ENCODE measurements at regions not wholly inside any gene's neighbourhood (a gene's known extent, or its start where the extent isn't known, plus 50 kb on each side); places are given as distances from the start of the nearest gene placed in this dataset.
A peak's percentile ranks its signal among the peaks of the same experiment; 100 is the strongest.

- Mint-ChIP-seq H3K4me1 (ENCODE audit: low read depth) (no peaks in the 10 kb centered on the region), H3K4me3 (no peak overlapping the region), H3K9me3 (no peaks in the 10 kb centered on the region), H3K36me3 (ENCODE audit: insufficient read depth) (no peaks in the 10 kb centered on the region), H3K27me3 (ENCODE audit: low read depth) (no peaks in the 10 kb centered on the region)
- DNase-seq: no peak
- ATAC-seq: no peak
Measured at GRCh38 chr11:104830508-104830907, 67.8 kb downstream of the CASP12 start.

GRCh38 chr11:104830080-104830479 is 68.2 kb downstream of the CASP12 start:
- H3K27me3 Mint-ChIP-seq (ENCODE audit: low read depth): no peaks in the 10 kb centered on the region
- no peaks in the 10 kb centered on the region for H3K36me3 Mint-ChIP-seq (ENCODE audit: insufficient read depth)
- DNase-seq: no peak
- H3K9me3 Mint-ChIP-seq: no peaks in the 10 kb centered on the region
- ATAC-seq: no peak
- H3K4me3 Mint-ChIP-seq: no peak overlapping the region
- H3K4me1 Mint-ChIP-seq (ENCODE audit: low read depth): no peaks in the 10 kb centered on the region

- Mint-ChIP-seq H3K4me1 (ENCODE audit: low read depth) (peaks cover 2% of the 10 kb centered on the region), H3K9me3 (no peaks in the 10 kb centered on the region), H3K4me3 (no peak overlapping the region), H3K36me3 (ENCODE audit: insufficient read depth) (no peaks in the 10 kb centered on the region), H3K27me3 (ENCODE audit: low read depth) (no peaks in the 10 kb centered on the region)
- no peak for DNase-seq
- no peak for ATAC-seq
Measured at GRCh38 chr11:104826772-104827171, 71.5 kb downstream of the CASP12 start.

- DNase-seq: no peak
- Mint-ChIP-seq H3K27me3 (ENCODE audit: low read depth) (no peaks in the 10 kb centered on the region), H3K9me3 (no peaks in the 10 kb centered on the region), H3K4me1 (ENCODE audit: low read depth) (peaks cover 5% of the 10 kb centered on the region), H3K36me3 (ENCODE audit: insufficient read depth) (no peaks in the 10 kb centered on the region), H3K4me3 (no peak overlapping the region)
- ATAC-seq: no peak
Measured at GRCh38 chr11:104823657-104824056, 74.6 kb downstream of the CASP12 start.

GRCh38 chr11:104820431-104820830 is 77.8 kb downstream of the CASP12 start:
- Mint-ChIP-seq H3K27me3 (ENCODE audit: low read depth) (no peaks in the 10 kb centered on the region), H3K9me3 (no peaks in the 10 kb centered on the region), H3K4me1 (ENCODE audit: low read depth) (peaks cover 5% of the 10 kb centered on the region), H3K36me3 (ENCODE audit: insufficient read depth) (no peaks in the 10 kb centered on the region), H3K4me3 (no peak overlapping the region)
- ATAC-seq (no peak), DNase-seq (no peak)

GRCh38 chr11:104819603-104820002 is 78.7 kb downstream of the CASP12 start:
- H3K4me3 Mint-ChIP-seq: no peak overlapping the region
- no peaks in the 10 kb centered on the region for H3K9me3 Mint-ChIP-seq
- no peak for ATAC-seq
- H3K36me3 Mint-ChIP-seq (ENCODE audit: insufficient read depth): no peaks in the 10 kb centered on the region
- no peak for DNase-seq
- H3K27me3 Mint-ChIP-seq (ENCODE audit: low read depth): no peaks in the 10 kb centered on the region
- H3K4me1 Mint-ChIP-seq (ENCODE audit: low read depth): peaks cover 5% of the 10 kb centered on the region

- peaks cover 5% of the 10 kb centered on the region for H3K4me1 Mint-ChIP-seq (ENCODE audit: low read depth)
- no peak for ATAC-seq
- no peak overlapping the region for H3K4me3 Mint-ChIP-seq
- no peak for DNase-seq
- no peaks in the 10 kb centered on the region for H3K36me3 Mint-ChIP-seq (ENCODE audit: insufficient read depth)
- H3K27me3 Mint-ChIP-seq (ENCODE audit: low read depth): no peaks in the 10 kb centered on the region
- no peaks in the 10 kb centered on the region for H3K9me3 Mint-ChIP-seq
Measured at GRCh38 chr11:104819107-104819506, 79.2 kb downstream of the CASP12 start.

GRCh38 chr11:104817973-104818372 is 80.3 kb downstream of the CASP12 start:
- no peak for DNase-seq
- Mint-ChIP-seq H3K4me3 (no peak overlapping the region), H3K9me3 (no peaks in the 10 kb centered on the region), H3K36me3 (ENCODE audit: insufficient read depth) (no peaks in the 10 kb centered on the region), H3K27me3 (ENCODE audit: low read depth) (no peaks in the 10 kb centered on the region), H3K4me1 (ENCODE audit: low read depth) (peaks cover 3% of the 10 kb centered on the region)
- ATAC-seq: no peak

GRCh38 chr11:104813532-104813931 is 84.7 kb downstream of the CASP12 start:
- no peaks in the 10 kb centered on the region for H3K9me3 Mint-ChIP-seq
- ATAC-seq (no peak), DNase-seq (no peak)
- H3K4me3 Mint-ChIP-seq: no peak overlapping the region
- H3K36me3 Mint-ChIP-seq (ENCODE audit: insufficient read depth): no peaks in the 10 kb centered on the region
- H3K27me3 Mint-ChIP-seq (ENCODE audit: low read depth): no peaks in the 10 kb centered on the region
- H3K4me1 Mint-ChIP-seq (ENCODE audit: low read depth): no peaks in the 10 kb centered on the region

GRCh38 chr11:104812103-104812788 is 86.0 kb downstream of the CASP12 start:
- Mint-ChIP-seq H3K36me3 (ENCODE audit: insufficient read depth) (no peaks in the 10 kb centered on the region), H3K4me1 (ENCODE audit: low read depth) (no peaks in the 10 kb centered on the region), H3K4me3 (no peak overlapping the region), H3K9me3 (no peaks in the 10 kb centered on the region), H3K27me3 (ENCODE audit: low read depth) (no peaks in the 10 kb centered on the region)
- no peak for DNase-seq
- no peak for ATAC-seq

GRCh38 chr11:104803776-104804175 is 94.5 kb downstream of the CASP12 start:
- Mint-ChIP-seq H3K27me3 (ENCODE audit: low read depth) (no peaks in the 10 kb centered on the region), H3K36me3 (ENCODE audit: insufficient read depth) (no peaks in the 10 kb centered on the region), H3K4me1 (ENCODE audit: low read depth) (peaks cover 23% of the 10 kb centered on the region), H3K4me3 (no peak overlapping the region), H3K9me3 (no peaks in the 10 kb centered on the region)
- ATAC-seq (no peak), DNase-seq (no peak)

GRCh38 chr11:104799251-104799650 is 99.0 kb downstream of the CASP12 start:
- H3K4me1 Mint-ChIP-seq (ENCODE audit: low read depth): peaks cover 37% of the 10 kb centered on the region
- no peaks in the 10 kb centered on the region for H3K27me3 Mint-ChIP-seq (ENCODE audit: low read depth)
- H3K4me3 Mint-ChIP-seq: peak overlapping the region; percentile 73
- DNase-seq (no peak), ATAC-seq (peak; percentile 66 to 75)
- peaks cover 12% of the 10 kb centered on the region for H3K9me3 Mint-ChIP-seq
- H3K36me3 Mint-ChIP-seq (ENCODE audit: insufficient read depth): no peaks in the 10 kb centered on the region

- no peak for DNase-seq
Measured at GRCh38 chr11:104798789-104799188, 99.5 kb downstream of the CASP12 start.

GRCh38 chr11:104796301-104796700 is 102.0 kb downstream of the CASP12 start:
- Mint-ChIP-seq H3K27me3 (ENCODE audit: low read depth) (no peaks in the 10 kb centered on the region), H3K9me3 (peaks cover 12% of the 10 kb centered on the region), H3K4me1 (ENCODE audit: low read depth) (peaks cover 31% of the 10 kb centered on the region), H3K4me3 (no peak overlapping the region), H3K36me3 (ENCODE audit: insufficient read depth) (no peaks in the 10 kb centered on the region)
- ATAC-seq (no peak), DNase-seq (no peak)

More at GRCh38 chr11:104798789-104799188, 99.5 kb downstream of the CASP12 start:
- ATAC-seq: peak; percentile 32 to 34
- Mint-ChIP-seq H3K36me3 (ENCODE audit: insufficient read depth) (no peaks in the 10 kb centered on the region), H3K27me3 (ENCODE audit: low read depth) (no peaks in the 10 kb centered on the region), H3K4me1 (ENCODE audit: low read depth) (peaks cover 35% of the 10 kb centered on the region), H3K9me3 (peaks cover 12% of the 10 kb centered on the region), H3K4me3 (peak overlapping the region; percentile 73)

GRCh38 chr11:104795501-104796213 is 102.6 kb downstream of the CASP12 start:
- Mint-ChIP-seq H3K9me3 (peaks cover 12% of the 10 kb centered on the region), H3K4me3 (no peak overlapping the region), H3K36me3 (ENCODE audit: insufficient read depth) (no peaks in the 10 kb centered on the region), H3K27me3 (ENCODE audit: low read depth) (no peaks in the 10 kb centered on the region), H3K4me1 (ENCODE audit: low read depth) (peaks cover 29% of the 10 kb centered on the region)
- DNase-seq: no peak
- no peak for ATAC-seq

All from activated T-cell treated with anti-CD3 and anti-CD28 coated beads, Interleukin-2, amount 50 U/mL, for 4 hours (primary cell).